Neuronal stem cell (in vitro differentiated cells): ENCODE measurements at regions not wholly inside any gene's neighbourhood (a gene's known extent, or its start where the extent isn't known, plus 50 kb on each side); places are given as distances from the start of the nearest gene placed in this dataset.

Experiments
- DNase-seq: peaks from one replicate; pipeline ENCODE4 v3.0.0-alpha.2; 2013; ENCODE audit warnings: low spot score
- H2AFZ ChIP-seq: one replicate; pipeline ENCODE4 v1.6.1; 2013; ENCODE audit warnings: mild to moderate bottlenecking, low read length, inconsistent platforms
- H2AK5ac ChIP-seq: 2 replicates; pipeline ENCODE4 v1.6.1; 2013; ENCODE audit warnings: low read depth, mild to moderate bottlenecking, inconsistent platforms, low read length, moderate library complexity, mixed read lengths
- H2BK120ac ChIP-seq: 2 replicates; pipeline ENCODE4 v1.6.1; 2013; ENCODE audit warnings: low read depth, mild to moderate bottlenecking, inconsistent platforms, low read length, moderate library complexity, mixed read lengths
- H2BK12ac ChIP-seq: one replicate; pipeline ENCODE4 v1.6.1; 2013; ENCODE audit warnings: low read length, inconsistent platforms
- H2BK15ac ChIP-seq: 2 replicates; pipeline ENCODE4 v1.6.1; 2013; ENCODE audit warnings: mild to moderate bottlenecking, low read length, inconsistent platforms, mixed read lengths
- H2BK5ac ChIP-seq: one replicate; pipeline ENCODE4 v1.6.1; 2013; ENCODE audit warnings: inconsistent platforms, mild to moderate bottlenecking, low read length, moderate library complexity
- H3K14ac ChIP-seq: one replicate; pipeline ENCODE4 v1.6.1; 2013; ENCODE audit warnings: low read length, inconsistent platforms
- H3K18ac ChIP-seq: 2 replicates; pipeline ENCODE4 v1.6.1; 2013; ENCODE audit warnings: low read length, inconsistent platforms
- H3K23ac ChIP-seq: 2 replicates; pipeline ENCODE4 v1.6.1; 2013; ENCODE audit warnings: low read depth, mild to moderate bottlenecking, mixed read lengths, low read length, inconsistent platforms; ENCODE audit not compliant: poor library complexity
- H3K27ac ChIP-seq: replicated peaks from 3 replicates; pipeline ENCODE4 v1.5.1; 2013; ENCODE audit warnings: low read length, inconsistent platforms
- H3K27me3 ChIP-seq, 3 experiments: 2 replicates each; pipeline ENCODE4 v1.6.1; 2013; ENCODE audit warnings: low read length in 3 of 3, mild to moderate bottlenecking in 2 of 3, inconsistent platforms in 1 of 3, low read depth in 1 of 3, mixed read lengths in 1 of 3, moderate library complexity in 1 of 3; ENCODE audit not compliant: control insufficient read depth in 3 of 3, insufficient read depth in 3 of 3
- H3K36me3 ChIP-seq, 2 donors: replicated peaks in 1 of 2; 2 replicates each; pipeline ENCODE4 v1.6.1; 2013; ENCODE audit warnings: low read length in 2 of 2; ENCODE audit not compliant: control insufficient read depth in 2 of 2, insufficient read depth in 2 of 2
- H3K4ac ChIP-seq: 2 replicates; pipeline ENCODE4 v1.6.1; 2013; ENCODE audit warnings: inconsistent platforms, mild to moderate bottlenecking, low read length, moderate library complexity
- H3K4me1 ChIP-seq, 2 donors: 1 replicate in 1 of 2; 2 replicates in 1 of 2; pipeline ENCODE4 v1.6.1; 2013; ENCODE audit warnings: low read length in 2 of 2, low read depth in 1 of 2; ENCODE audit not compliant: control insufficient read depth in 2 of 2, insufficient read depth in 1 of 2
- H3K4me2 ChIP-seq: one replicate; pipeline ENCODE4 v1.6.1; 2013; ENCODE audit warnings: mild to moderate bottlenecking, low read length, inconsistent platforms; ENCODE audit not compliant: insufficient read depth, poor library complexity, severe bottlenecking
- H3K4me3 ChIP-seq, 2 donors: 2 replicates each; pipeline ENCODE4 v1.5.1; 2013; ENCODE audit warnings: low read length in 2 of 2, mild to moderate bottlenecking in 2 of 2, inconsistent platforms in 1 of 2, moderate library complexity in 1 of 2
- H3K79me1 ChIP-seq: one replicate; pipeline ENCODE4 v1.6.1; 2013; ENCODE audit warnings: low read depth, mild to moderate bottlenecking, inconsistent platforms, low read length, moderate library complexity
- H3K9ac ChIP-seq: one replicate; pipeline ENCODE4 v1.6.1; 2013; ENCODE audit warnings: mild to moderate bottlenecking, low read depth, low read length, inconsistent platforms; ENCODE audit not compliant: poor library complexity
- H3K9me3 ChIP-seq, 2 donors: replicated peaks in 1 of 2; 2 replicates each; pipeline versions ENCODE3 to v1.6.1; 2013; ENCODE audit warnings: low read length in 2 of 2, mild to moderate bottlenecking in 2 of 2, inconsistent platforms in 1 of 2, low read depth in 1 of 2, mixed read lengths in 1 of 2, moderate library complexity in 1 of 2; ENCODE audit not compliant: control insufficient read depth in 2 of 2, insufficient read depth in 1 of 2
- H4K8ac ChIP-seq: one replicate; pipeline ENCODE4 v1.6.1; 2013; ENCODE audit warnings: low read depth, mild to moderate bottlenecking, inconsistent platforms, low read length, moderate library complexity
- H4K91ac ChIP-seq: one replicate; pipeline ENCODE4 v1.6.1; 2013; ENCODE audit warnings: low read length, low read depth, mild to moderate bottlenecking, inconsistent platforms; ENCODE audit not compliant: poor library complexity
- WGBS, 2 donors: extraction: QIAGEN DNeasy Blood & Tissue Kit; methylation state at CpG; one replicate each; pipeline ENCODE4 v1.1.7; 2013; ENCODE audit warnings: missing lambda C conversion rate in 2 of 2, mixed read lengths in 1 of 2; ENCODE audit not compliant: insufficient read length in 2 of 2, insufficient replicate concordance in 1 of 2; ENCODE audit errors: extremely low coverage in 2 of 2; 5-methylcytosine and 5-hydroxymethylcytosine counted together

DNA sequence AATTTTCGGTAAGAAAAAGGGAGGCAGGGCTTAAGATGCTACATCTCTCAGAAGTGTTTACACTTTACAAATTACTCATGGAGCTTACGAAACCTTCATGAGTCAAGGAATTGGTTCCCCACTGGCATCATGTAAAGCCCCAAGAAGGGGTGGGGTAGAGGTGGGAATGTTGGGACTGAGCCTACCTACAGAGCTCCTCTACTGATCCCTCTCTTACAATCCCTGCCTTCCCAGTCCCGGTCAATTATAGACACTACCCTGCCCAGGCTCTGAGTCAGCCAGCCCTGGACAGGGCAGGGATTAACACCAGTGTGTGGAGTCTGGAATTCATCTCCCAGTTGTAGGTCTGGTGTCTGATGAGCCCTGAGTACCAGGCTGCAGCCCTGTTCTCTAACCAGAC is 248.9 kb downstream of the PAX3 start:
- no peak overlapping the region for H3K4ac ChIP-seq
- no peaks in the 10 kb centered on the region for H3K79me1 ChIP-seq
- WGBS, 2 donors = no CpG with 5 or more reads among the region's 3 CpGs
- no peak overlapping the region for H3K9ac ChIP-seq
- H3K4me1 ChIP-seq = peaks cover 0 to 9% of the 10 kb centered on the region in 2 donors
- no peak overlapping the region for H2BK120ac ChIP-seq
- no peak for DNase-seq
- no peak overlapping the region for H2AK5ac ChIP-seq
- peaks cover 0 to 14% (median 0%) of the 10 kb centered on the region in 3 experiments for H3K27me3 ChIP-seq
- no peak overlapping the region for H4K91ac ChIP-seq
- H2BK5ac ChIP-seq = no peak overlapping the region
- H3K23ac ChIP-seq = no peak overlapping the region
- no peak overlapping the region for H2AFZ ChIP-seq
- no peaks in the 10 kb centered on the region for H3K36me3 ChIP-seq
- no peak overlapping the region for H3K27ac ChIP-seq
- H3K4me2 ChIP-seq = no peak overlapping the region
- H3K9me3 ChIP-seq = no peaks in the 10 kb centered on the region
- H4K8ac ChIP-seq = no peak overlapping the region
- H3K14ac ChIP-seq = no peak overlapping the region
- H3K4me3 ChIP-seq = no peak overlapping the region
- no peak overlapping the region for H2BK12ac ChIP-seq
- H3K18ac ChIP-seq = no peak overlapping the region
- H2BK15ac ChIP-seq = no peak overlapping the region

DNA sequence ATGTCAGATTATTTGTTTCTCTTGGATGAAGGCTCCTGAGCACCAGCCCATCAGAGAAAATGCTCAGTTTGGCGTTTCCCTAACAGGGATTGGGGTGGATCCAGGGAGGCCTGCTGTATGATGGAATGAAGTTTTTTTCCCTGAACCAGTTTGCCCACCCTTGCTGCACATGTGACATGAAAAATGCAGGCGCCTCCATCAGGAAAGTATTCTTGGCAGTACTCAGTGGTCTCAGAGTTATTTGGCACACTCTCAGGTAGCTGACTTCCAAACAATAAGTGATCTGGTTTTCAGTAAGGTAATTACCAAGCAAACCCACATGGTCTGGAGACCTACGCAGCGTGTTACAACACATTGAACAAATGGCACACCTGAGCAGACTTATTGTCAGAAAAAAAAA is 254.9 kb downstream of the PAX3 start:
- Histone ChIP-seq H3K4me2 (no peak overlapping the region), H3K18ac (no peak overlapping the region), H2BK15ac (no peak overlapping the region), H3K9me3 (no peaks in the 10 kb centered on the region), H4K91ac (no peak overlapping the region), H2AK5ac (no peak overlapping the region), H3K4ac (no peak overlapping the region), H3K36me3 (no peaks in the 10 kb centered on the region), H3K23ac (no peak overlapping the region), H4K8ac (no peak overlapping the region), H3K27me3 (peaks cover 0 to 2% (median 0%) of the 10 kb centered on the region in 3 experiments), H3K79me1 (no peaks in the 10 kb centered on the region), H2AFZ (no peak overlapping the region), H3K4me1 (peaks cover 0 to 1% of the 10 kb centered on the region in 2 donors), H3K4me3 (no peak overlapping the region), H3K27ac (no peak overlapping the region), H2BK5ac (no peak overlapping the region), H2BK12ac (no peak overlapping the region), H2BK120ac (no peak overlapping the region), H3K14ac (no peak overlapping the region), H3K9ac (no peak overlapping the region)
- DNase-seq = no peak
- no CpG with 5 or more reads among the region's 4 CpGs for WGBS, 2 donors

DNA sequence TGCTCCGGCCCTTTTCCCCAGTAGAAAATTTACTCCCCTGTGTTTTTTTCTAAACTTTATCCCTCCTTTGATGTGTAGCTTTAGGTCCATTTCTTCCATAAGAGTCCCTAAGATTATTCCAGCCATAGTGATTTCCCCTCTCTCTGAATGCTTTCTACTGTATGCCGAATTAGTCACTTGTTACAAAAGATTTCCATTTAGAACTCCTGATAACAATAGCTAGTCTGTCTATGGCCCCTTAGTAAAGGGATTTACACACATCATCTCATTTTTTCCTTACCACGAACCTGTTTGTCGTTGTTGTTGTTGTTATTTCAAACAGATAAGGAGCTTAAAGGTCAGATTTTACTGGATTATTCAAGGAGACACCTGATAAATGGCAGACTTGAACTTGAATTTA is 256.1 kb downstream of the PAX3 start:
- no peak overlapping the region for H2BK15ac ChIP-seq
- H4K8ac ChIP-seq = no peak overlapping the region
- no peak overlapping the region for H3K4me3 ChIP-seq
- H2BK12ac ChIP-seq = no peak overlapping the region
- H3K14ac ChIP-seq = no peak overlapping the region
- H2AFZ ChIP-seq = no peak overlapping the region
- H3K27me3 ChIP-seq = peaks cover 0 to 2% (median 0%) of the 10 kb centered on the region in 3 experiments
- no CpG with 5 or more reads among the region's 4 CpGs for WGBS, 2 donors
- H3K79me1 ChIP-seq = no peaks in the 10 kb centered on the region
- H2AK5ac ChIP-seq = no peak overlapping the region
- peaks cover 0 to 1% of the 10 kb centered on the region in 2 donors for H3K4me1 ChIP-seq
- H3K9ac ChIP-seq = no peak overlapping the region
- no peak overlapping the region for H3K18ac ChIP-seq
- no peak overlapping the region for H3K4me2 ChIP-seq
- no peak overlapping the region for H3K27ac ChIP-seq
- no peak overlapping the region for H2BK5ac ChIP-seq
- no peaks in the 10 kb centered on the region for H3K36me3 ChIP-seq
- no peak for DNase-seq
- no peak overlapping the region for H2BK120ac ChIP-seq
- no peak overlapping the region for H3K23ac ChIP-seq
- no peak overlapping the region for H3K4ac ChIP-seq
- no peaks in the 10 kb centered on the region for H3K9me3 ChIP-seq
- H4K91ac ChIP-seq = no peak overlapping the region

DNA sequence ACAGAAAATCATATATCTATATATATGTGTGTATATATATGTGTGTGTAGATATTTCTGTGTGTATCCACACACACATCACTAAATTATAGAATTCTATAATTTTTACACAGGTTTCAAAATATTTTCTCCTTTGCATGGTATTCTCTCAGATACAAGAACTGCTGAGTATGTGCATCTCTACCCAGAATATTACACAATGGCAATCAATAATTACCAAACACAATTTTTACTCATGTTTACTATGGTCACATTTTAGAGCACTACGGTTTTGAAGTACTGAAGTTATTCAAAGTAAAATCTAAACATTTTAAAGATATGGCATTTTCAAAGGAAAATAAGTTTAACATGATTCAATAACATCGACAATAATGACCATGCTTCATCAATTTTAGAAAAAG is 258.5 kb downstream of the PAX3 start:
- H4K91ac ChIP-seq = no peak overlapping the region
- no peak overlapping the region for H3K4ac ChIP-seq
- no peak overlapping the region for H3K14ac ChIP-seq
- H3K4me2 ChIP-seq = no peak overlapping the region
- H2AK5ac ChIP-seq = no peak overlapping the region
- no peak overlapping the region for H3K9ac ChIP-seq
- no peaks in the 10 kb centered on the region for H3K4me1 ChIP-seq
- no peak overlapping the region for H3K23ac ChIP-seq
- H3K27me3 ChIP-seq = peaks cover 0 to 2% (median 0%) of the 10 kb centered on the region in 3 experiments
- no peak overlapping the region for H2BK12ac ChIP-seq
- H4K8ac ChIP-seq = no peak overlapping the region
- no peak overlapping the region for H3K27ac ChIP-seq
- no peak overlapping the region for H2BK120ac ChIP-seq
- no peak overlapping the region for H3K18ac ChIP-seq
- DNase-seq = no peak
- H3K4me3 ChIP-seq = no peak overlapping the region
- no peaks in the 10 kb centered on the region for H3K79me1 ChIP-seq
- H2AFZ ChIP-seq = no peak overlapping the region
- no CpG with 5 or more reads among the region's 2 CpGs for WGBS, 2 donors
- H2BK15ac ChIP-seq = no peak overlapping the region
- H2BK5ac ChIP-seq = no peak overlapping the region
- no peaks in the 10 kb centered on the region for H3K36me3 ChIP-seq
- H3K9me3 ChIP-seq = no peaks in the 10 kb centered on the region
